T-helper 2 cell treated with Interferon-gamma antibody and Interleukin-4, amounts not matched to agents 100 ng/mL and 5 ng/mL, for 36 hours (primary cell): ENCODE measurements at regions not wholly inside any gene's neighbourhood (a gene's known extent, or its start where the extent isn't known, plus 50 kb on each side); places are given as distances from the start of the nearest gene placed in this dataset.
"Not testable (repeated sequence)": the region's sequence is repeated elsewhere in the genome, so short reads cannot be mapped to it uniquely, and the experiment has no call there.

Experiments
- intact Hi-C: fragments of 100-400 bp; cut with micrococcal nuclease; formaldehyde crosslinking; loops from one replicate; pipeline ENCODE4 v1.15.1; 2023

GRCh38 chr2:122531290-122532071, 776.0 kb downstream of the TSN start:
- intact Hi-C loops, result no loop called here

GRCh38 chr2:122532072-122532344, 776.6 kb downstream of the TSN start:
- intact Hi-C loops, result no loop called here

- intact Hi-C loops, result no loop called here
These were observed 777.0 kb downstream of the TSN start for GRCh38 chr2:122532481-122532880.

- intact Hi-C loops, result no loop called here
These were observed 780.6 kb downstream of the TSN start for GRCh38 chr2:122535960-122536505.

- intact Hi-C loops, result no loop called here
These were observed 783.9 kb downstream of the TSN start for GRCh38 chr2:122539311-122539710.

GRCh38 chr2:122539920-122540319, 784.5 kb downstream of the TSN start:
- intact Hi-C loops, result no loop called here

- intact Hi-C loops, result no loop called here
These were observed 786.8 kb downstream of the TSN start for GRCh38 chr2:122542236-122542635.

GRCh38 chr2:122542646-122543045, 787.2 kb downstream of the TSN start:
- intact Hi-C loops, result no loop called here

GRCh38 chr2:122543815-122544214, 788.4 kb downstream of the TSN start:
- intact Hi-C loops, result no loop called here

GRCh38 chr2:122545821-122546220, 790.4 kb downstream of the TSN start:
- intact Hi-C loops, result no loop called here

GRCh38 chr2:122562775-122563174, 807.3 kb downstream of the TSN start:
- intact Hi-C loops, result no loop called here

GRCh38 chr2:122563781-122564180, 808.3 kb downstream of the TSN start:
- intact Hi-C loops, result no loop called here

- intact Hi-C loops, result no loop called here
These were observed 809.4 kb downstream of the TSN start for GRCh38 chr2:122564843-122565242.

GRCh38 chr2:122565364-122565763, 809.9 kb downstream of the TSN start:
- intact Hi-C loops, result no loop called here

- intact Hi-C loops, result no loop called here
These were observed 815.2 kb downstream of the TSN start for GRCh38 chr2:122570641-122571040.

- intact Hi-C loops, result not testable (repeated sequence)
These were observed 816.0 kb downstream of the TSN start for GRCh38 chr2:122571471-122571870.

GRCh38 chr2:122575076-122575475, 819.6 kb downstream of the TSN start:
- intact Hi-C loops, result no loop called here

- intact Hi-C loops, result no loop called here
These were observed 827.9 kb downstream of the TSN start for GRCh38 chr2:122583159-122583917.

- intact Hi-C loops, result no loop called here
These were observed 835.1 kb downstream of the TSN start for GRCh38 chr2:122590524-122590923.

GRCh38 chr2:122595065-122595464, 839.6 kb downstream of the TSN start:
- intact Hi-C loops, result no loop called here

GRCh38 chr2:122596598-122596997, 841.1 kb downstream of the TSN start:
- intact Hi-C loops, result no loop called here

- intact Hi-C loops, result no loop called here
These were observed 843.3 kb downstream of the TSN start for GRCh38 chr2:122598784-122599183.
